Trophoblast cell (in vitro differentiated cells and primary cell): ENCODE measurements at regions not wholly inside any gene's neighbourhood (a gene's known extent, or its start where the extent isn't known, plus 50 kb on each side); places are given as distances from the start of the nearest gene placed in this dataset.

ENCODE experiments used
- DNase-seq, 2 donors: peaks; one replicate each; pipeline ENCODE4 v3.0.0-alpha.2; 2016
- H2AFZ ChIP-seq: 2 replicates; pipeline ENCODE4 v1.6.1; 2013; ENCODE audit warnings: low read length, moderate library complexity, mild to moderate bottlenecking; ENCODE audit not compliant: insufficient read depth, poor library complexity
- H2AK5ac ChIP-seq: 2 replicates; pipeline ENCODE4 v1.6.1; 2013; ENCODE audit warnings: mild to moderate bottlenecking, low read length
- H2BK120ac ChIP-seq: 2 replicates; pipeline ENCODE4 v1.6.1; 2013; ENCODE audit warnings: low read length, mild to moderate bottlenecking, moderate library complexity; ENCODE audit not compliant: insufficient read depth, poor library complexity
- H2BK12ac ChIP-seq: 2 replicates; pipeline ENCODE4 v1.6.1; 2013; ENCODE audit warnings: mild to moderate bottlenecking, low read length, moderate library complexity
- H2BK5ac ChIP-seq: 2 replicates; pipeline ENCODE4 v1.6.1; 2013; ENCODE audit warnings: low read length, low read depth, moderate library complexity, mild to moderate bottlenecking; ENCODE audit not compliant: poor library complexity
- H3K14ac ChIP-seq: 2 replicates; pipeline ENCODE4 v1.6.1; 2013; ENCODE audit warnings: mild to moderate bottlenecking, low read length
- H3K18ac ChIP-seq: 2 replicates; pipeline ENCODE4 v1.6.1; 2013; ENCODE audit warnings: mild to moderate bottlenecking, low read length
- H3K23ac ChIP-seq: 2 replicates; pipeline ENCODE4 v1.6.1; 2013; ENCODE audit warnings: low read length
- H3K27ac ChIP-seq: 2 replicates; pipeline ENCODE4 v1.5.1; 2013; ENCODE audit warnings: low read depth, mild to moderate bottlenecking, inconsistent platforms, low read length, moderate library complexity
- H3K27me3 ChIP-seq: 2 replicates; pipeline ENCODE4 v1.6.1; 2013; ENCODE audit warnings: inconsistent platforms, mild to moderate bottlenecking, low read length, moderate library complexity; ENCODE audit not compliant: insufficient read depth
- H3K36me3 ChIP-seq, 2 experiments: 1 replicate in 1 of 2; 2 replicates in 1 of 2; pipeline ENCODE4 v1.6.1; 2013; ENCODE audit warnings: low read length in 2 of 2, mild to moderate bottlenecking in 2 of 2, moderate library complexity in 1 of 2; ENCODE audit not compliant: insufficient read depth in 2 of 2, control insufficient read depth in 1 of 2
- H3K4ac ChIP-seq: 2 replicates; pipeline ENCODE4 v1.6.1; 2013; ENCODE audit warnings: low read depth, mild to moderate bottlenecking, low read length, moderate library complexity
- H3K4me1 ChIP-seq, 2 experiments: 1 replicate in 1 of 2; 2 replicates in 1 of 2; pipeline ENCODE4 v1.6.1; 2013; ENCODE audit warnings: low read length in 2 of 2, mild to moderate bottlenecking in 2 of 2, moderate library complexity in 1 of 2; ENCODE audit not compliant: insufficient read depth in 2 of 2, control insufficient read depth in 1 of 2
- H3K4me2 ChIP-seq: 2 replicates; pipeline ENCODE4 v1.6.1; 2013; ENCODE audit warnings: inconsistent platforms, mild to moderate bottlenecking, low read length, moderate library complexity
- H3K4me3 ChIP-seq: 2 replicates; pipeline ENCODE4 v1.5.1; 2013; ENCODE audit warnings: mild to moderate bottlenecking, low read depth, low read length, inconsistent platforms
- H3K79me1 ChIP-seq: one replicate; pipeline ENCODE4 v1.6.1; 2013; ENCODE audit warnings: low read length
- H3K79me2 ChIP-seq: 2 replicates; pipeline ENCODE4 v1.6.1; 2013; ENCODE audit warnings: low read length, mild to moderate bottlenecking; ENCODE audit not compliant: control insufficient read depth, insufficient read depth, poor library complexity
- H3K9ac ChIP-seq: 2 replicates; pipeline ENCODE4 v1.6.1; 2013; ENCODE audit warnings: mild to moderate bottlenecking, low read length
- H3K9me3 ChIP-seq: 2 replicates; pipeline ENCODE4 v1.6.1; 2013; ENCODE audit warnings: low read depth, mild to moderate bottlenecking, control low read depth, inconsistent platforms, low read length; ENCODE audit not compliant: insufficient read depth
- H4K12ac ChIP-seq: 2 replicates; pipeline ENCODE4 v1.6.1; 2013; ENCODE audit warnings: low read depth, mild to moderate bottlenecking, low read length, moderate library complexity
- H4K8ac ChIP-seq: 2 replicates; pipeline ENCODE4 v1.6.1; 2013; ENCODE audit warnings: low read depth, mild to moderate bottlenecking, low read length, moderate library complexity
- H4K91ac ChIP-seq: one replicate; pipeline ENCODE4 v1.6.1; 2013; ENCODE audit warnings: low read depth, mild to moderate bottlenecking, low read length, moderate library complexity
- WGBS: extraction: QIAGEN DNeasy Blood & Tissue Kit; methylation state at CpG from one replicate; pipeline ENCODE4 v1.1.7; 2013; ENCODE audit warnings: missing lambda C conversion rate; ENCODE audit not compliant: insufficient read length, insufficient coverage; ENCODE audit errors: extremely low coverage; 5-methylcytosine and 5-hydroxymethylcytosine counted together

DNA sequence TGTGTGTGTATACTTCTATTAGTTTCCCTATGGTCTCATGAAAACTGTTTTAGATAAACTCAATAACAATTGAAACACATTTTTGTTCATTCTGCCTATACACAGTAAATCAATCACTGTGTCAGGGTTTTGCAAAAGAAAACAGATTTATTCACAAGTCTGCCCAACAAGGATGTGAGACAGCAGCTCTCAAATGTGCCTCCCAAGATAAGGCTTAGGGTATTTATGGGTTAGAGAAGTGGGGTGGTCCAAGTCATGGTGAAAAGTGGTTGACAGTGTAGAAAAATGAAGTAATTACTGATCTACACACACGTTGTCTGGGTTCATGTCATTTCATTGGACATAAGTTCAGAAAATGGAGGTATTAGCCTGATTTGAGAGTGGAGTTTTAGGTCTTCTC lies 844.6 kb downstream of the SLITRK6 start:
- Histone ChIP-seq H4K8ac (no peak overlapping the region), H3K4me3 (no peak overlapping the region), H2AK5ac (no peak overlapping the region), H3K14ac (no peak overlapping the region), H3K4ac (no peak overlapping the region), H2BK120ac (no peak overlapping the region), H2BK5ac (no peak overlapping the region), H3K27me3 (no peaks in the 10 kb centered on the region), H3K36me3 (no peaks in the 10 kb centered on the region), H3K27ac (no peak overlapping the region), H3K4me2 (no peak overlapping the region), H3K79me1 (no peaks in the 10 kb centered on the region), H3K9ac (no peak overlapping the region), H2AFZ (no peak overlapping the region), H4K12ac (no peak overlapping the region), H3K23ac (no peak overlapping the region), H2BK12ac (no peak overlapping the region), H3K4me1 (no peaks in the 10 kb centered on the region), H3K9me3 (no peaks in the 10 kb centered on the region), H3K18ac (no peak overlapping the region), H4K91ac (no peak overlapping the region), H3K79me2 (no peaks in the 10 kb centered on the region)
- DNase-seq = no peak
- no CpG with 5 or more reads among the region's 1 CpG for WGBS

GRCh38 chr13:84951128-84951527 lies 848.1 kb downstream of the SLITRK6 start:
- H3K4me2 ChIP-seq = no peak overlapping the region
- H3K36me3 ChIP-seq = no peaks in the 10 kb centered on the region
- H3K9ac ChIP-seq = no peak overlapping the region
- no CpG with 5 or more reads among the region's 1 CpG for WGBS
- H3K14ac ChIP-seq = no peak overlapping the region
- DNase-seq = no peak
- no peak overlapping the region for H3K4ac ChIP-seq
- H2BK12ac ChIP-seq = no peak overlapping the region
- H3K18ac ChIP-seq = no peak overlapping the region
- no peaks in the 10 kb centered on the region for H3K27me3 ChIP-seq
- no peak overlapping the region for H3K4me3 ChIP-seq
- no peak overlapping the region for H3K27ac ChIP-seq
- H3K4me1 ChIP-seq = no peaks in the 10 kb centered on the region
- no peaks in the 10 kb centered on the region for H3K79me1 ChIP-seq
- peaks cover 1% of the 10 kb centered on the region for H3K9me3 ChIP-seq
- H4K91ac ChIP-seq = no peak overlapping the region
- H3K79me2 ChIP-seq = no peaks in the 10 kb centered on the region
- H3K23ac ChIP-seq = no peak overlapping the region
- no peak overlapping the region for H2BK120ac ChIP-seq
- no peak overlapping the region for H2AFZ ChIP-seq
- H2BK5ac ChIP-seq = no peak overlapping the region
- no peak overlapping the region for H4K12ac ChIP-seq
- H2AK5ac ChIP-seq = no peak overlapping the region
- H4K8ac ChIP-seq = no peak overlapping the region

GRCh38 chr13:84946192-84946591 lies 853.0 kb downstream of the SLITRK6 start:
- H3K4ac ChIP-seq = no peak overlapping the region
- no peak overlapping the region for H4K12ac ChIP-seq
- H2BK120ac ChIP-seq = no peak overlapping the region
- no peaks in the 10 kb centered on the region for H3K79me1 ChIP-seq
- H2AFZ ChIP-seq = no peak overlapping the region
- H3K27me3 ChIP-seq = no peaks in the 10 kb centered on the region
- H3K4me2 ChIP-seq = no peak overlapping the region
- H3K9me3 ChIP-seq = peaks cover 1% of the 10 kb centered on the region
- no peak overlapping the region for H3K9ac ChIP-seq
- no peak overlapping the region for H3K4me3 ChIP-seq
- H3K23ac ChIP-seq = no peak overlapping the region
- no peak overlapping the region for H3K18ac ChIP-seq
- no peaks in the 10 kb centered on the region for H3K79me2 ChIP-seq
- no peak overlapping the region for H3K14ac ChIP-seq
- peak in 1 of 2 donors; percentile 20 for DNase-seq
- no CpG with 5 or more reads among the region's 2 CpGs for WGBS
- H4K91ac ChIP-seq = no peak overlapping the region
- H3K36me3 ChIP-seq = no peaks in the 10 kb centered on the region
- no peaks in the 10 kb centered on the region for H3K4me1 ChIP-seq
- no peak overlapping the region for H3K27ac ChIP-seq
- no peak overlapping the region for H2AK5ac ChIP-seq
- no peak overlapping the region for H2BK12ac ChIP-seq
- H2BK5ac ChIP-seq = no peak overlapping the region
- no peak overlapping the region for H4K8ac ChIP-seq

GRCh38 chr13:84940798-84941197 lies 858.4 kb downstream of the SLITRK6 start:
- H2BK120ac ChIP-seq = no peak overlapping the region
- H3K4ac ChIP-seq = no peak overlapping the region
- WGBS = no CpG with 5 or more reads among the region's 6 CpGs

More at GRCh38 chr13:84940798-84941197, 858.4 kb downstream of the SLITRK6 start:
- no peak overlapping the region for H3K14ac ChIP-seq
- no peak overlapping the region for H2AFZ ChIP-seq
- H3K36me3 ChIP-seq = no peaks in the 10 kb centered on the region
- no peaks in the 10 kb centered on the region for H3K79me2 ChIP-seq
- no peak overlapping the region for H2BK5ac ChIP-seq
- H3K4me1 ChIP-seq = no peaks in the 10 kb centered on the region
- no peak for DNase-seq
- no peak overlapping the region for H3K4me3 ChIP-seq
- H3K4me2 ChIP-seq = no peak overlapping the region
- no peak overlapping the region for H3K23ac ChIP-seq
- no peaks in the 10 kb centered on the region for H3K79me1 ChIP-seq
- no peaks in the 10 kb centered on the region for H3K9me3 ChIP-seq
- no peak overlapping the region for H4K91ac ChIP-seq
- no peak overlapping the region for H3K18ac ChIP-seq
- no peak overlapping the region for H4K12ac ChIP-seq
- no peak overlapping the region for H4K8ac ChIP-seq
- H2AK5ac ChIP-seq = no peak overlapping the region
- H3K27me3 ChIP-seq = no peaks in the 10 kb centered on the region
- H2BK12ac ChIP-seq = no peak overlapping the region
- H3K27ac ChIP-seq = no peak overlapping the region
- H3K9ac ChIP-seq = no peak overlapping the region
